Sigmoid colon (tissue), 6 donors: ENCODE measurements at regions not wholly inside any gene's neighbourhood (a gene's known extent, or its start where the extent isn't known, plus 50 kb on each side); places are given as distances from the start of the nearest gene placed in this dataset.
"Not testable (repeated sequence)": the region's sequence is repeated elsewhere in the genome, so short reads cannot be mapped to it uniquely, and the experiment has no call there.

ENCODE experiments used
- DNase-seq: peaks from one replicate; pipeline ENCODE4 v3.0.0-alpha.2; 2019
- H3K27ac ChIP-seq, 4 donors: fragments of 200-600 bp; sonication (generic); one replicate each; pipeline ENCODE4 v1.5.1; 2016 to 2019; ENCODE audit warnings: mild to moderate bottlenecking in 1 of 4
- H3K27me3 ChIP-seq, 3 donors: fragments of 200-600 bp; sonication (generic); one replicate each; pipeline ENCODE4 v1.5.1; 2019; ENCODE audit warnings: mild to moderate bottlenecking in 1 of 3
- H3K36me3 ChIP-seq, 4 donors: fragments of 200-600 bp; sonication (generic); one replicate each; pipeline ENCODE4 v1.5.1; 2016 to 2019
- H3K4me1 ChIP-seq, 4 donors: fragments of 200-600 bp; sonication (generic); one replicate each; pipeline ENCODE4 v1.5.1; 2017 to 2019
- H3K4me3 ChIP-seq, 4 donors: fragments of 200-600 bp; sonication (generic); one replicate each; pipeline ENCODE4 v1.5.1; 2017 to 2019; ENCODE audit warnings: mild to moderate bottlenecking in 2 of 4, moderate library complexity in 1 of 4
- H3K9me3 ChIP-seq, 4 donors: fragments of 200-600 bp in 3 of 4; sonication (generic) in 3 of 4; one replicate each; pipeline versions ENCODE4 v1.5.1 to v1.6.1; 2013 to 2019
- CTCF ChIP-seq, 4 experiments: fragments of 450-650 bp in 3 of 4; fragments of 200-600 bp in 1 of 4; IDR thresholded peaks; one replicate each; pipeline ENCODE4 v1.5.1; 2016 to 2019; ENCODE audit warnings: antibody characterized with exemption in 4 of 4, mild to moderate bottlenecking in 3 of 4, moderate library complexity in 2 of 4
- EP300 ChIP-seq, 4 donors: sonication (generic); formaldehyde crosslinking; IDR thresholded peaks; one replicate each; pipeline ENCODE4 v1.6.1; 2017; ENCODE audit warnings: antibody characterized with exemption in 4 of 4
- POLR2A ChIP-seq, 2 donors: fragments of 450-650 bp; IDR thresholded peaks; one replicate each; pipeline ENCODE4 v1.6.1; 2016; ENCODE audit warnings: antibody characterized with exemption in 2 of 2, mild to moderate bottlenecking in 2 of 2, moderate library complexity in 2 of 2
- POLR2AphosphoS5 ChIP-seq, 4 donors: sonication (generic); formaldehyde crosslinking; IDR thresholded peaks; one replicate each; pipeline ENCODE4 v1.6.1; 2017; ENCODE audit warnings: antibody characterized with exemption in 4 of 4
- WGBS, 2 donors: extraction: QIAGEN DNeasy Blood & Tissue Kit; methylation state at CpG; one replicate each; pipeline ENCODE4 v1.1.7; 2013; 5-methylcytosine and 5-hydroxymethylcytosine counted together
- intact Hi-C: fragments of 100-400 bp; cut with DNase I; formaldehyde crosslinking; loops from one replicate; pipeline ENCODE4 v1.15.1; 2023
- donor health status: healthy with polysubstance abuse.
- donor health status: healthy.

GRCh38 chr20:56782814-56783213, 153.7 kb downstream of the TFAP2C start:
- intact Hi-C loops, H3K4me3 ChIP-seq, H3K9me3 ChIP-seq, H3K27me3 ChIP-seq, DNase-seq, H3K36me3 ChIP-seq: not testable (repeated sequence)
- H3K4me1 ChIP-seq = peaks cover 0 to 55% (median 42%) of the 10 kb centered on the region in 4 donors
- 87 to 90% methylated on average over 11 of the region's 11 CpGs for WGBS, 2 donors
- peak in 1 of 4 donors; percentile 18 for TF ChIP-seq POLR2AphosphoS5 (IDR thresholded peaks at IDR 0.05)
- peak overlapping the region; percentile 62 to 92 (median 80) for H3K27ac ChIP-seq

- intact Hi-C loops = no loop called here
These were observed 154.7 kb downstream of the TFAP2C start for GRCh38 chr20:56783826-56784225.

GRCh38 chr20:56786503-56786902, 157.4 kb downstream of the TFAP2C start:
- Histone ChIP-seq H3K4me3 (no peak overlapping the region), H3K36me3 (no peaks in the 10 kb centered on the region), H3K9me3 (no peaks in the 10 kb centered on the region), H3K27me3 (no peaks in the 10 kb centered on the region), H3K4me1 (peaks cover 0 to 39% (median 27%) of the 10 kb centered on the region in 4 donors), H3K27ac (peak overlapping the region; percentile 70 to 92 (median 86))
- TF ChIP-seq POLR2AphosphoS5 (IDR thresholded peaks at IDR 0.05) (peak; percentile 62 to 83 (median 78)), EP300 (IDR thresholded peaks at IDR 0.05) (peak; percentile 30 to 88 (median 76)), POLR2A (IDR thresholded peaks at IDR 0.05) (no peak)
- WGBS, 2 donors = 56 to 70% methylated on average over 5 of the region's 5 CpGs
- peak; percentile 84 for DNase-seq
- intact Hi-C loops = loop anchor here (1.0 to 5.0 kb wide), 4 partner anchors 40 to 256 kb away; no protein-coding TSS in a partner anchor

More at GRCh38 chr20:56783826-56784225, 154.7 kb downstream of the TFAP2C start:
- no peaks in the 10 kb centered on the region for H3K27me3 ChIP-seq
- no peaks in the 10 kb centered on the region for H3K9me3 ChIP-seq
- DNase-seq = no peak
- 58 to 76% methylated on average over 4 of the region's 4 CpGs for WGBS, 2 donors
- peaks cover 0 to 55% (median 43%) of the 10 kb centered on the region in 4 donors for H3K4me1 ChIP-seq
- H3K4me3 ChIP-seq = no peak overlapping the region
- TF ChIP-seq POLR2A (IDR thresholded peaks at IDR 0.05) (no peak), EP300 (IDR thresholded peaks at IDR 0.05) (no peak), POLR2AphosphoS5 (IDR thresholded peaks at IDR 0.05) (no peak)
- H3K27ac ChIP-seq = peak overlapping the region in 2 of 4 donors; percentile 89 to 92
- no peaks in the 10 kb centered on the region for H3K36me3 ChIP-seq

GRCh38 chr20:56788041-56788670, 159.1 kb downstream of the TFAP2C start:
- TF ChIP-seq POLR2A (IDR thresholded peaks at IDR 0.05) = no peak
- no peak for TF ChIP-seq CTCF (IDR thresholded peaks at IDR 0.05)
- TF ChIP-seq POLR2AphosphoS5 (IDR thresholded peaks at IDR 0.05) = peak; percentile 58 to 85 (median 72)
- peak in 2 of 4 donors; percentile 63 to 83 for TF ChIP-seq EP300 (IDR thresholded peaks at IDR 0.05)
- H3K4me3 ChIP-seq = no peak overlapping the region
- no peaks in the 10 kb centered on the region for H3K27me3 ChIP-seq
- no peaks in the 10 kb centered on the region for H3K36me3 ChIP-seq
- intact Hi-C loops = loop anchor here (2.0 to 5.0 kb wide), 4 partner anchors 54 to 254 kb away; no protein-coding TSS in a partner anchor
- DNase-seq = peak; percentile 81
- H3K9me3 ChIP-seq = no peaks in the 10 kb centered on the region
- H3K27ac ChIP-seq = peak overlapping the region; percentile 70 to 92 (median 86)
- peaks cover 0 to 39% (median 26%) of the 10 kb centered on the region in 4 donors for H3K4me1 ChIP-seq
- WGBS, 2 donors = 35 to 69% methylated on average over 7 of the region's 7 CpGs

GRCh38 chr20:56788671-56789610, 159.8 kb downstream of the TFAP2C start:
- peak overlapping the region; percentile 70 to 92 (median 86) for H3K27ac ChIP-seq
- no peak overlapping the region for H3K4me3 ChIP-seq
- DNase-seq = no peak
- intact Hi-C loops = loop anchor here (2.0 to 5.0 kb wide), 4 partner anchors 53 to 253 kb away; no protein-coding TSS in a partner anchor
- H3K4me1 ChIP-seq = peaks cover 0 to 39% (median 26%) of the 10 kb centered on the region in 4 donors
- H3K9me3 ChIP-seq = no peaks in the 10 kb centered on the region
- no peaks in the 10 kb centered on the region for H3K36me3 ChIP-seq
- WGBS, 2 donors = 87 to 91% methylated on average over 6 of the region's 6 CpGs
- H3K27me3 ChIP-seq = no peaks in the 10 kb centered on the region
- TF ChIP-seq POLR2AphosphoS5 (IDR thresholded peaks at IDR 0.05) (no peak), EP300 (IDR thresholded peaks at IDR 0.05) (no peak), POLR2A (IDR thresholded peaks at IDR 0.05) (no peak), CTCF (IDR thresholded peaks at IDR 0.05) (no peak)
